PC-9 (cell line): ENCODE measurements at regions not wholly inside any gene's neighbourhood (a gene's known extent, or its start where the extent isn't known, plus 50 kb on each side); places are given as distances from the start of the nearest gene placed in this dataset.

Source experiments
- BruUV-seq: library from RNA; stranded (reverse); fragments of 400-500 nt; replicated peaks from 2 replicates; lab custom pipeline; 2021; lab: Mats Ljungman, UMichigan
- CTCF ChIA-PET: fragments of 300-600 bp; sonication (Branson Sonifier 250); formaldehyde crosslinking; loops from one replicate; lab custom pipeline; 2022; ENCODE audit warnings: antibody characterized with exemption; lab: Charles Lee
- POLR2A ChIA-PET: fragments of 300-600 bp; sonication (Branson Sonifier 250); formaldehyde crosslinking; loops from one replicate; lab custom pipeline; 2022; ENCODE audit warnings: antibody characterized with exemption; ENCODE audit not compliant: unreplicated experiment; lab: Charles Lee
- DNase-seq, 2 experiments: peaks; one replicate each; pipeline versions ENCODE4 v3.0.0 to v3.0.0-alpha.2; 2015 to 2022; ENCODE audit warnings: mixed read lengths in 1 of 2
- H2AFZ ChIP-seq: fragments of 200-600 bp; sonication (generic); 2 replicates; pipeline ENCODE4 v1.8.1; 2017; ENCODE audit warnings: antibody characterized with exemption
- H3F3A ChIP-seq: fragments of 200-600 bp; sonication (generic); 2 replicates; pipeline ENCODE4 v1.8.1; 2017; ENCODE audit warnings: antibody characterized with exemption, mild to moderate bottlenecking, low read depth; ENCODE audit not compliant: insufficient read depth
- H3K27ac ChIP-seq: fragments of 200-600 bp; sonication (generic); 2 replicates; pipeline ENCODE4 v1.6.1; 2016; ENCODE audit warnings: mixed run types
- H3K27me3 ChIP-seq: fragments of 200-600 bp; sonication (generic); 2 replicates; pipeline ENCODE4 v1.6.1; 2016; ENCODE audit warnings: low read depth, mixed run types; ENCODE audit not compliant: insufficient read depth
- H3K36me3 ChIP-seq: fragments of 200-600 bp; sonication (generic); 2 replicates; pipeline ENCODE4 v1.6.1; 2016; ENCODE audit warnings: low read depth, mixed run types
- H3K4me1 ChIP-seq: fragments of 200-600 bp; sonication (generic); replicated peaks from 2 replicates; pipeline ENCODE4 v1.6.1; 2016; ENCODE audit warnings: mixed run types; ENCODE audit not compliant: insufficient read depth
- H3K4me2 ChIP-seq: fragments of 200-600 bp; sonication (generic); 2 replicates; pipeline ENCODE4 v1.6.1; 2017; ENCODE audit warnings: mixed run types
- H3K4me3 ChIP-seq: fragments of 200-600 bp; sonication (generic); 2 replicates; pipeline ENCODE4 v1.6.1; 2016; ENCODE audit warnings: mixed run types
- H3K79me2 ChIP-seq: fragments of 200-600 bp; sonication (generic); 2 replicates; pipeline ENCODE4 v1.6.1; 2017; ENCODE audit warnings: low read depth, mixed run types
- H3K9me2 ChIP-seq: fragments of 200-600 bp; sonication (generic); 2 replicates; pipeline ENCODE4 v1.8.1; 2017; ENCODE audit warnings: mild to moderate bottlenecking; ENCODE audit not compliant: insufficient read depth
- H3K9me3 ChIP-seq: fragments of 200-600 bp; sonication (generic); 2 replicates; pipeline ENCODE4 v1.8.1; 2016; ENCODE audit warnings: low read depth; ENCODE audit not compliant: insufficient read depth
- H4K20me1 ChIP-seq: fragments of 200-600 bp; sonication (generic); 2 replicates; pipeline ENCODE4 v1.8.1; 2017; ENCODE audit not compliant: insufficient read depth
- EZH2 ChIP-seq: fragments of 200-600 bp; sonication (generic); IDR thresholded peaks from 2 replicates; pipeline ENCODE4 v1.8.0; 2017; ENCODE audit warnings: antibody characterized with exemption, low read depth
- intact Hi-C: fragments of 100-400 bp; cut with micrococcal nuclease; formaldehyde crosslinking; loops from one replicate; pipeline ENCODE4 v1.10.0; 2022; ENCODE audit not compliant: unreplicated experiment
- TF ChIP-seq, protein P1 (sequence below): fragments of 200-600 bp; sonication (generic); conservative IDR thresholded peaks from 2 replicates; pipeline ENCODE4 v1.6.1; 2017; ENCODE audit warnings: mixed run types, antibody characterized with exemption, mild to moderate bottlenecking, moderate library complexity

DNA sequence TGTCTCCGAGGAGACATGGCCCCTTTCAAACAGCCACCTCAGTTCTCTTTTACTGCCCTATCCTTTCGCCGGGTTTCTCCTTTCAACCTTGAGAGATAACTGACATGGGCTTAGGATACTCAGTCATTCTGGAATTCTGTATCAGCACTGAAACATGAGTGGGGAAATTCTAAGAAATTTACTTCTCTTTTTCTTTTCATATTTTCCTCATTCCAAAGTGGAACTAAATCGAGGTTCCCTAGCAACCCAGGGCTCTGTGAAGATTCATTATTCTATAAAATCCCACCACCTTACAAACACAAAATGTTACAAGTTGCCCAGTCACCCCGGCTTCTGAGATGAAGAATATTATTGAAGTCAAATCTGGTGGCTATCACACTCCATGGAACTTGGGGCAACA, 319.2 kb downstream of the ENC1 start:
- H3K27ac ChIP-seq: no peak overlapping the region
- H3K9me3 ChIP-seq: no peaks in the 10 kb centered on the region
- no peak overlapping the region for H3K4me3 ChIP-seq
- no peak for DNase-seq
- TF ChIP-seq, protein P1, sequence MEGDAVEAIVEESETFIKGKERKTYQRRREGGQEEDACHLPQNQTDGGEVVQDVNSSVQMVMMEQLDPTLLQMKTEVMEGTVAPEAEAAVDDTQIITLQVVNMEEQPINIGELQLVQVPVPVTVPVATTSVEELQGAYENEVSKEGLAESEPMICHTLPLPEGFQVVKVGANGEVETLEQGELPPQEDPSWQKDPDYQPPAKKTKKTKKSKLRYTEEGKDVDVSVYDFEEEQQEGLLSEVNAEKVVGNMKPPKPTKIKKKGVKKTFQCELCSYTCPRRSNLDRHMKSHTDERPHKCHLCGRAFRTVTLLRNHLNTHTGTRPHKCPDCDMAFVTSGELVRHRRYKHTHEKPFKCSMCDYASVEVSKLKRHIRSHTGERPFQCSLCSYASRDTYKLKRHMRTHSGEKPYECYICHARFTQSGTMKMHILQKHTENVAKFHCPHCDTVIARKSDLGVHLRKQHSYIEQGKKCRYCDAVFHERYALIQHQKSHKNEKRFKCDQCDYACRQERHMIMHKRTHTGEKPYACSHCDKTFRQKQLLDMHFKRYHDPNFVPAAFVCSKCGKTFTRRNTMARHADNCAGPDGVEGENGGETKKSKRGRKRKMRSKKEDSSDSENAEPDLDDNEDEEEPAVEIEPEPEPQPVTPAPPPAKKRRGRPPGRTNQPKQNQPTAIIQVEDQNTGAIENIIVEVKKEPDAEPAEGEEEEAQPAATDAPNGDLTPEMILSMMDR: no peak
- no peak for TF ChIP-seq EZH2
- no peaks in the 10 kb centered on the region for H3K36me3 ChIP-seq
- intact Hi-C loops: no loop called here
- peaks cover 25% of the 10 kb centered on the region for H3F3A ChIP-seq
- peaks cover 41% of the 10 kb centered on the region for H3K4me1 ChIP-seq
- ChIA-PET POLR2A (no interaction called here), CTCF (no interaction called here)
- no peak overlapping the region for H3K4me2 ChIP-seq
- no TSS peak for BruUV-seq
- H3K9me2 ChIP-seq: no peaks in the 10 kb centered on the region
- H2AFZ ChIP-seq: no peak overlapping the region
- no peaks in the 10 kb centered on the region for H3K79me2 ChIP-seq
- H4K20me1 ChIP-seq: no peaks in the 10 kb centered on the region
- H3K27me3 ChIP-seq: no peaks in the 10 kb centered on the region

DNA sequence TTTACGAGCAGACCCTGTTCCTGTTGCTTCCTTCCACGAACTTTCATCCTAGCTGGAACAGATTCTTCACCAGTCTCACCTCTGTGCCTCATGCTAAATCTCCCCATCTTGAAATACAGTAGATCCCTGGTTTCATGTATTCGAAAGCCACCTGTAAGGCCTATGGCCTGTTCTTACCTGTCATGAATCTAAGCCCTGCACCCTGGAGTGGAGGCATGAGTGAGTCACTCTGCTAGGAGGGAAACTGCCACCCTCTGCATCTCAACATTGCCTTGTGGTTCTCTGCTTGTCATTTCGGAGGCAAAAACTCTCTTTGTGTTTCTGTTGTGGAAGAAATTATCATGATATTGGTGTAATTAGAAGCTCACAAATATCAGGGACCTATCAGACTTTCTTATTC, 320.0 kb downstream of the ENC1 start:
- intact Hi-C loops: no loop called here
- Histone ChIP-seq H3K4me3 (no peak overlapping the region), H3K27me3 (no peaks in the 10 kb centered on the region), H3K36me3 (no peaks in the 10 kb centered on the region), H3K27ac (no peak overlapping the region), H3K4me1 (peaks cover 41% of the 10 kb centered on the region), H3K9me3 (no peaks in the 10 kb centered on the region), H3K9me2 (no peaks in the 10 kb centered on the region), H3K4me2 (no peak overlapping the region), H4K20me1 (no peaks in the 10 kb centered on the region), H3K79me2 (no peaks in the 10 kb centered on the region), H3F3A (peaks cover 30% of the 10 kb centered on the region), H2AFZ (no peak overlapping the region)
- POLR2A ChIA-PET: interaction anchor here (0.6 kb wide), 1 partner anchor 69 kb away, joined by 3 read pairs; no protein-coding TSS in a partner anchor
- BruUV-seq: no TSS peak
- CTCF ChIA-PET: no interaction called here
- TF ChIP-seq, protein P1: no peak
- TF ChIP-seq EZH2: no peak
- no peak for DNase-seq

DNA sequence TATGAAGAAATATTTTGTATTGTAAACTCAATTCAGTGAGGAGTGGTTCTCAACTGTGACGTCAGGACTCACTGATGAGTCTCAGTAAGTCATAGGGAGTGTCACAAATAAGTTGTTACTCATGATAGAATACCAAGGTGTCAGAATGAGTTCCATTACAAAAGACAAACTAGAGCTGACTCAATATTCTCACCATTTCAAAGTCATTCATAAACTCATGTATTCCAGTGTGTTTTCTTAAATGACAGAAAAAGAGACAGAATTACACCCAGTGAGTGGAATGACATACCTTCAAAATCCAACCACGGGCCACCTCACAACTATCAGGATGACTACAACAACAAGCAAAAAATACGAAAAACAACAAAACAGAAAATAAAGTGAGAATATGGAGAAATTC, 321.5 kb downstream of the ENC1 start:
- H4K20me1 ChIP-seq: no peaks in the 10 kb centered on the region
- H3K4me1 ChIP-seq: peaks cover 49% of the 10 kb centered on the region
- no peak overlapping the region for H3K4me3 ChIP-seq
- no peaks in the 10 kb centered on the region for H3K79me2 ChIP-seq
- TF ChIP-seq, protein P1: no peak
- TF ChIP-seq EZH2: no peak
- CTCF ChIA-PET: interaction anchor here (0.6 to 0.7 kb wide), 2 partner anchors 50 to 81 kb away, joined by 3 to 4 read pairs; no protein-coding TSS in a partner anchor
- H3K36me3 ChIP-seq: no peaks in the 10 kb centered on the region
- H3K27me3 ChIP-seq: no peaks in the 10 kb centered on the region
- H2AFZ ChIP-seq: no peak overlapping the region; the same call in 1 of the 2 replicates
- no peaks in the 10 kb centered on the region for H3K9me3 ChIP-seq
- H3K9me2 ChIP-seq: no peaks in the 10 kb centered on the region
- POLR2A ChIA-PET: interaction anchor here (0.9 kb wide), 1 partner anchor 234 kb away, joined by 7 read pairs; no protein-coding TSS in a partner anchor
- DNase-seq: peak in 1 of 2 experiments; percentile 82
- H3K4me2 ChIP-seq: 0 out of 2 replicates have a peak overlapping the region, but pooled peaks have one; percentile 1
- peaks cover 42% of the 10 kb centered on the region for H3F3A ChIP-seq
- intact Hi-C loops: loop anchor here (2.0 to 10.0 kb wide), 2 partner anchors 68 to 414 kb away; no protein-coding TSS in a partner anchor
- BruUV-seq: no TSS peak
- H3K27ac ChIP-seq: peak overlapping the region; percentile 98
